ENCODE measurements at regions not wholly inside any gene's neighbourhood (a gene's known extent, or its start where the extent isn't known, plus 50 kb on each side); places are given as distances from the start of the nearest gene placed in this dataset.

DNA sequence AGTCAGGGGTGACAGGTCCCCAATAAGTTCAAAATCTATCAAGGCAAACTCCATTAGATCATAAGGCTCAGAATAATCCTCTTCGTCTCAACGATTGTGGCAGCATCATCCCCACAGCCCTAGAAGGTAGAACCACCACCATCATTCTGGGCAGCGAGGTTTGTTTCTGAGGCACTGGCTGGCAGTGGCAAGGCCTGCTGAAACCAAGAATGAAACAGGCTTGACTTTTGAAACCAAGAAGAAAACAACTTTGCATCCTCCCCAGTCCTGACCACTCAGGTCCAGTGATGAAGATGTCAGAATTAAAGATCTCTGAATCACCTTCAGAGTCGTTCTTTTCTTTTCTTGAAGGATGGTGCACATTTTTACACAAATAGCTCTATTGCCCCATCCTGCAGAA is 152.6 kb upstream of the SYT1 start:
- DNase-seq, result no peak

DNA sequence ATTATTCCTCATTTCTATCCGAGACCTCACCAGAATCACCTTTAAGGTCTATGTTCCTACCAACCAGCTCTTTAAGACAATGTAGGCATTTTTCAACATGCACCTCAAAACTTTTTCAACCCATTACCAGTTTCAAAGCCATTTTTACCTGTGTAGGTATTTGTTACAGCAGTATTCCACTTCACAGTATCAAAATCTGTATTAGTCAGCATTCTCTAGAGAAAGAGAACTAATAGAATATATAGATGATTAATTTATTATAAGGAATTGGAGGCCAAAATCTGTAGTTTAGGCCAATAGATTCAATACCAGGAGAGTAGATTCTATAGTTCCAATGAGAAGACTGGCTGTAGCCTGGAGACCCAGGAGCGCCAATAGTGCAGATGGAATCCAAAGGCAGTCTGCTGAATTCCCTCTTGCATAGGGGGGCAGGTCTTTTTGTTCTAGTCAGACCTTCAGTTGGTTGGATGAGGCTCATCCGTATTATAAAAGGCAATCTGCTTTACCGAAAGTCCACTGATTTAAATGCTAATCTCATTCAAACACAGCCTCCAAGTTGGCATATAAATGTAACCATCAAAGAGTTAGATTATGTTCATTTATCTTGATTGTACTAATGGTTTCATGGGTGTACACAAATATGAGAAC is 151.6 kb upstream of the SYT1 start:
- no peak for DNase-seq

DNA sequence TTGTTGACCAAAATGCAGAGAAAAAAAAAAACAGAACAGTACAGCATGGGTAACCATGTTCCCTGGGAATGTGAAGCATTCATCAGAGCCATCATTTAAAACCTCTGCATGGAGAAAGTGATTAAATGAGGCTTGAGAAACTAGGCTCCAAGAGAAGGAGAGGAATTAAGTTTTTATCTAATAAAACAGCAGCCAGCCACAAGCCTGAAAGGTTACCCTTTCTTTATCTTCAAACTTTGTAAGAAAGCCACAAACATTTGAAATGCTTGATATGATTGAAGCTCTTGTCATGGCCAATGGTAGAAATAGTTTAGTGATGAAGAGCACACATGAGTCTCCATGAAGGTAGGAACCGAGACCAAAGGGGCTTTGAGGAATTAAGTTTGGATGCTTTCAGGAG is 144.9 kb upstream of the SYT1 start:
- DNase-seq, result no peak

DNA sequence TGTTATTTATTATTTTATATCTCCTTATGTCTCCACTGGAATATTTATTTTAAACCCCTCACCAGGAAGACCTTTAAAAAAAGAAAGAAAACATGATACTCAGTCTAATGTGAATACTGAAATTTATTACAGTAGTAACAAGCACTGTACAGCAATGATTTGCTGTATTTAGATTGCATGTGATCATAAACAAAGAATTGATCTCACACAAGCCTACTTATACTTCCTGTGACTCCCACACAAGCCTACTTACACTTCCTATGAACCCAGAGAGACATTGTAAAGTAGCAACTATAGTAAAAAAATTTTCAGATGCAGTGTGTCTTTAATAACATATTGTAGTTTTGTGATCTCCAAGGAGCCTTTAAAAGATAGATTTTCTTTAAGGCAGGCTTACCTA is 142.7 kb upstream of the SYT1 start:
- DNase-seq, result no peak

DNA sequence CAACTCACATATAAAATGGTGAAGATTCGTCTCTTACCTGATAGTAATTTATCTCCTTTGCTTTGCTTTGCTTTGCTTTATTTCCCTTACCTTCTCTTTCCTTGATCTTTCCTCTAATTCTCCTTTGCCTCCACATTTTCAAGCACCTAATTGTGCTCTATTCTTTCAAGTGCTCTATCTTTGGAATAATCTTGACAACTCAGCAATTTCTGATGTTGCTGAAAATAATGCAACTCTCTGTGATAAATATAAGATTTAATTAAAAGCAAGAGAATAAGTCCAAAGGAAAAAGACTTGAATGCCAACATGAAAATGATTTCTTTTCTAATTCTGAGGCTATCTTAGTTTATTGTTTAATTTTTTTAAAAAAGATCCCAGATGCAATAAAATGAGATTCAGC is 139.5 kb upstream of the SYT1 start:
- DNase-seq, result no peak

DNA sequence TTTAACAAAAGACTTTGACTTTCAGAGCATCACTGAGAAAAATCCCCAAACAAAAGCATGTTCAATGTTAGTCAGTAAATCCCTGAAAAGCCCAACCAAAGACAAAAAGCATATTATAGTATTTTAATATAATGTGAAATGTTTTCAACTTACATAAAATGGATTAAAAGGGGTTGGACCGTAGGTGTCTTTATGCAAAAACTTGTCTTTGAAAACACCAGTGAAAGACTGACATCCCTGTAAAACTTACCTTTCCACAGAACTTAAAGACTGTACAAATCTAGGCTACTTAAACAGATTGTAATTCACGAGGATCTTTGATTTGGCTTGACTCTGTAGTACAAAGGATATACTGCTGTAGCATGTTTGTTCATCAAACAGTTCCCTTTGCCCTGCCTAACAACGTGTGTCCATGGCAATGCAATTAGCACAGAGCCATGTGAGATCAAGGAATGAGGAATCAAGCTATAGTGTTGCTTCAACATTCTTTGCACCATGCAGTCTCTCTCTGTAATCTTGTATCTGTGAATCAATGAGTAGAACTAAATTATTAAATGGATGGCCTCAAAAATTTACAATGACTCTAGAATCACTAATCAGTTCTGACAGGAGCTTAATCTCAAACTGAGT is 138.5 kb upstream of the SYT1 start:
- peak; percentile 78 for DNase-seq

DNA sequence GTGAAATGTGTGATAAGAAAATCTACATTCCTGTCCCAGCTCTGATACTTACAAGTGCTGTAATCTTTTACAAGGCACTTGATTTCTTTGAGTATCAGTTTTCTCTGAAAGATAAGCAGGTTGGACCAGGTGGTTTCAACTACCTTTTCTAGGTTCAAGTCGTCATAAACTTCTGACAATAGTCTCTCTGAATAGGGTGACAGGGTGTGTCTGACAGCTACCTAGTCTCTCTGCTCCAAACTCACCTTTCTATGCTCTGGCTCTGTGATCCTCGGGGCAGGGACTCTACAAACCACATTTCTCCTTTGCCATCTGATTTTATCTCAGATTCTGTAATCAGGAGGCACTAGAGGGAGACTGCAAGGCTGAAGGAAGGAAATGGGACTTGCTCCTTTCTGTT is 137.7 kb upstream of the SYT1 start:
- no peak for DNase-seq

DNA sequence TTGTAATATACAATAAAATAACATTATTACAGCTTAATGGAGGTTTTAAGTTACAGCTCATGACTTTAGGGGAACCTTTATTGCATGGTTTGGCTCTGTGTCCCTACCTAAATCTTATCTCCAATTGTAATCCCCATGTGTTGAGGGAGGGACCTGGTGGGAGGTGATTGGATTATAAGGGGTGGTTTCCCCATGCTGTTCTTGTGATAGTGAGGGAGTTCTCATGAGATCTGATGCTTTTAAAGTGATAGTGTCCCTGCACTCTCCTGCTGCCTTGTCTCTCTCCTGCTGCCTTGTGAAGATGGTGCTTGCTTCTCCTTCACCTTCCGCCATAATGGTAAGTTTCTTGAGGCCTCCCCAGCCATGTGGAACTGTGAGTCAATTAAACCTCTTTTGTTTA is 132.1 kb upstream of the SYT1 start:
- no peak for DNase-seq

DNA sequence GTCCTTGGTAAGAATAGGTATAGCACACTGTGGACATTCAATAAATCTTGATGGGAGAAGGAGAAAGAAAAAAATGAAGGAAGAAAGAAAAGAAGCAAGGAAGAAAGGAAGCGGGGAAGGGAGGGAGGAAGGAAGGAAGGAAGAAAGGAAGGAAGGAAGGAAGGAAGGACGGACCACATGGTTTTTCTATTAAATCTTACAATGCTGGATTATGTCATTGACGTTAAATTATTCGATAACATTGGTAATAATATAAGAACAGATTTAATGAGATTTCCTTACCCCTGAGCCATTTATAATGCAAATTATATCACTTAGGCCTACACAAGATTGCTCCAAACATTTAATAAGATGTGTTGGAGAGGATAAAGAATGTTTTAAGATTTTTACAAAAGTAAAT is 124.9 kb upstream of the SYT1 start:
- DNase-seq, result no peak

DNA sequence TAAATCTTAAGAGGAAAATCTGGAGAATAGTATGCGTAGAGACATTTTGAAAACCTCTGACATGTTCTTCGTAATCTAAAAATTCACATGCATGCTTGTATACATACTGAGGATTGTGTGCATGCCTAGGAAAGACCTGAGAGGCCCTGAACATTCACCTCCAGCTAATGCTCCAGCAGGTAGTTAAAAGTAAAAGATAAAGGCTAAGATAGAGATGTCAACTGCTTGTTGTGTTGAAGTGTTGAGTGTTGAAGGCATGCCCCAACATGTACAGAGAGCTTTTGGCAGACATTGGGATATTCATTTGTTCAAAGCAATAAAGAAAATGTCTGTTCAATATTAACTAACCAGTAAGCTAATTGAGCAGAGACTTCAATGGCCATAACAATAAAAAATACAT is 118.6 kb upstream of the SYT1 start:
- peak; percentile 66 for DNase-seq

DNA sequence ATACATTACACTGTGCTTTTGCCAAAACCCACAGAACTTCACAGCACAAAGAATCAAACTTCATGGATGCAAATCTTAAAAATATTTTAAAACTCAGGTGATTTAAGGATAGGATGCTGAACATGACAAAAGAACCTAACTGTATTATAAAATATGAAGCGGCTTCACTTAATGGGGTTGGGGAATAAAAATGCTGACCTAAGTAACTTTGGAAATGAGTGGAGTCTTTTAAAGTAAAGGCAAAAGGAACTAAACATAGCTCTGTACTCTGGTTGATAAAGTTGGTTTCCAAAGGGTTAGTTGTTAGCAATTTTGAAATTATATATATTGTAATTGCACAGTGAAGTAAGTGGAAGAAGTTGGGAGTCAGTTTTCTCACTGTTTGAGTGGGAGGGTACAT is 111.5 kb upstream of the SYT1 start:
- DNase-seq, result no peak

DNA sequence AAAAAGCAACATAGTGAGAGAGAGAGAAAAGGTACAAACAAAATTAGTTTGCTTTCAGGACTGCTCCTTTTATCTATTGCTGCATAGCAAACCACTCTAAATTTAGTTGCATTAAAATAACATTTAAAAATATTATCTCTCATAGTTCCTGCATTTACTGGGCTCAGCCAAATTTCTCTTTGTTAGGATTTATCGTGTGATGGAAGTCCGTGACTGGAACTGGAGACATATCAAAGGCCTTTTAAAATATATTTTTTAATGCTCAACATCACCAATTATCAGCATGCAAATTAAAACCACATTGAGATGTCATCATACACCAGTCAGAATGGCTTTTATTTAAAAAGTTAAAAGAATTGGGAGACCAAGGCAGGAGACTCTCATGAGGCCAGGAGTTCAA is 107.6 kb upstream of the SYT1 start:
- no peak for DNase-seq

DNA sequence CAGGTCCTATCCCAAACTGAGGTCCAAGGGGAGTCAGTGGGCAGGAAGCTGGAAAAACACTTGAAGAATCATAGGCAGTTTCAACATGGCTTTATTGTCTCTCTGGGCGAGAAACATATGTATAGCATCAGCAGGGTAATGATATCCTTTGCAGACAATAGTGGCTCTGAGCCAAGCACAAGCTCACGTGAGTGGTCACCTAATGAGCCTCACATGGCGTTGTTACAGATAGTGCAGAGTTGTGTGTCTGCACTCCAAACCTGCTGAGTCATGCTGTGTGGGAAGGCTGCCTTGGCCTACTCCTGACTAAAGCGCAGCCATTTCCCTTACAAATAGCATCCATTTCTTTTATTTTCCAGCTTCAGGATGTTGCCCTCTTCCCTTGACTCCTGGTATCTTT is 105.2 kb upstream of the SYT1 start:
- DNase-seq, result no peak

DNA sequence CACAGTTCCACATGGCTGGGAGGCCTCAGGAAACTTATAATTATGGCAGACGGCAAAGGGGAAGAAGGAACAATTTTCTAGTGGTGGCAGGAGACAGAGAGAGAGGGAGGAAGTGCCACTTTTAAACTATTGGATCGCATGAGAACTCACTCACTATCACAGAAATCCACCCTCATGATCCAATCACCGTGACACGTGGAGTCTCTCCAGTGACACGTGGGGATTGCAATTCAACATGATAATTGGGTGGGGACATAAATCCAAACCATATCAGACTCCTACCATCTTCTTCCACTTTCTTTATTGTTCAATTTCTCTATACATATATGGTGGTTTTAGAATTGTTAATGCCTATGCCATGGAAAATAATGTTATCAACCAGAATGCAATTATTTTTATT is 103.7 kb upstream of the SYT1 start:
- DNase-seq, result no peak

DNA sequence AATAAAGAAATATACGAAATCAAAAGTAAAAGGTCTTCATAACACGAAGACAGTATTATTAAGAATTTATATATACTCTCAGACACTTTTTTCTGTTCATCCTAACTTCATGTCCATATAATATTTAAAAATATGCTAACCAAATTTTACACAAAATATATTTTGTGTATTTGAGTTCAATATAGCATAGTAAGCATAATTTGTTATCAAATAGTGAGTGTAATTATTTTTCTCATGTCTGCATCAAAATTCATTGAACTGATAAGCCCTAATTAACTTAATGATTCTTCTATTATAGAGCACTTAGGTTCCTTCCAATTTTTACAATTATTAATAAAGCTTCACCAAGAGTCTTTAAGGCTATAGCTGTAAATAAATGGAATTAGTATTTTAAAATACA is 99.7 kb upstream of the SYT1 start:
- DNase-seq, result no peak

DNA sequence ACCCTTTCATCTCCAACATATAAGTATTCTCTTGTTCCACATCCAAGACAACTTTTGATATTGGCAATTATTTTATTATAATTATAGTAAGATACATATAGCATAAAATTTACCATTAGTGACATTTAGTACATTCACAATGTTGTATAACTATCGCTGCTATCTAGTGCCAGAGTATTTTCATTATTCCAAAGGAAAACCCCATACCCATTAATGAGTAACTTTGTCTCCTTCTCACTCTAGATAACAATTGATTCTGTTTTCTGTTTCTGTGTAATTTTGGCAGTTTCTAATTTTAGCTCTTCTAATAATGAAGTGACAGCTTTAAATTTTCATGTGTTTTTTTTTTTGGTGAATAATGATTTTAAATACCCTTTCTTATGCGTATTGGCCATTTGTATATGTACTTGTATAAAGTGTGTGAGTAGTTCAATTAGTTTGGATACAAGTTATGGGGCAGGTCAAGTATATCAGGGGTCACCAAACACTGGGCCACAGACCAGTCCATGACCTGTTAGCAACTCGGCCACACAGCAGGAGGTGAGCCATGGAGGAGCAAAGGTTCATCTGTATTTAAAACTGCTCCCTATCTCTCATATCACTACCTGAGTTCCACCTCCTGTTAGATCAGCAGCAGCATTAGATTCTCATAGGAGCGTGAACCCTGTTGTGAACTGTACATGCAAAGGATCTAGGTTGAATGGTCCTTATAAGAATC is 97.2 kb upstream of the SYT1 start:
- DNase-seq, result no peak

DNA sequence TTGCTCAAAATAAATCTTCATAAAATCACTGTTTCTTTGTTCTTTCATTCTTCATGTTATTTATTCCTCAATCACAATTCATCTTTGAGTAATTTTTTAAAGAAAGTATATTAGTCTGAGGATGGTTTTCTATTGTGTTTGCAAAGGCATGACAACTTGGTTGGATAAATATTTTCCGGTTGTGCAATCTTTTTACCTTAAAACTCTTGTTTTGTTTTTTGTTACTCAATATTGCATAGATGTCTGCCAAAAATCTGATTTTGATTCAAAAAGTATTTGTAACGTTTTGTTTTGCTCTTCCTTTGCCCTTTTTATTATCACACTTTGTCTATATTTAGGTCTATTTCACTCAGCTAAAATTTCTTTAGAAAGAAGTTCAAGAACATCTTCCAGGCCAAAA is 86.2 kb upstream of the SYT1 start:
- no peak for DNase-seq

DNA sequence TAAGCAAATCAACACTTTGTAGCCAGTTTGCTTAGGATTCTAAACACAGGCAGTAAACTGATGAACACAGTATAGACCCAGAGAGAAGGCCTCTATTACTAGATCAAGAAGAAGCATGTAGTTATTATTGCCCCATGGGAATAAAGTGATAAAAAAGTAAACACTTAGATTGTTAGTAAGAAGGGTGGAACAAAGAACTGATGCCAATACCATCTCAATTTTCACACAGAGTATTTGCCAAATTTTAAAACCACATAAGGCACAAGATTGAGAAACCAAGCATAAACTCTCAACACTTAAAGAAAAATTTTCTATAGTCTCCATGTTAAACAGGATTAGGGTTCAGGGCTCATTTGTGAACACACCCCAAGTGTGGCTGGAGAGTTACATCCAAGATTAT is 77.0 kb upstream of the SYT1 start:
- DNase-seq, result no peak

DNA sequence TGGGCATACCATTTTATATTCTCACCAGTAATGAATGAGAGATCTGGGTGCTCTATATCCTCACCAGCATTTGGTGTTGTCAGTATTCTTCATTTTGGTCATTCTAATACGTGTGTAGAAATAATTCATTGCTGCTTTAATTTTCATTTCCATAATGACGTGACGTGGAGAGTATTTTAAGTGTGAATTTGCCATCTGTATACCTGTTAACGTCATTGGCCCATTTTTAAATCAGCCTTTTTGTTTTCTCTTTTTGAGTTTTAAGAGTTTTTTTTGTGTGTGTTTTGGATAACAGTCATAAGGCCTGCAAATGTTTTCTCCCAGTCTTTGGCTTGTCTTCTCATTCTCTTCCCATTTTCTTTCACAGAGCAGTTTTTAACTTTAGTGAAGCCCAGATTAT is 74.4 kb upstream of the SYT1 start:
- no peak for DNase-seq

DNA sequence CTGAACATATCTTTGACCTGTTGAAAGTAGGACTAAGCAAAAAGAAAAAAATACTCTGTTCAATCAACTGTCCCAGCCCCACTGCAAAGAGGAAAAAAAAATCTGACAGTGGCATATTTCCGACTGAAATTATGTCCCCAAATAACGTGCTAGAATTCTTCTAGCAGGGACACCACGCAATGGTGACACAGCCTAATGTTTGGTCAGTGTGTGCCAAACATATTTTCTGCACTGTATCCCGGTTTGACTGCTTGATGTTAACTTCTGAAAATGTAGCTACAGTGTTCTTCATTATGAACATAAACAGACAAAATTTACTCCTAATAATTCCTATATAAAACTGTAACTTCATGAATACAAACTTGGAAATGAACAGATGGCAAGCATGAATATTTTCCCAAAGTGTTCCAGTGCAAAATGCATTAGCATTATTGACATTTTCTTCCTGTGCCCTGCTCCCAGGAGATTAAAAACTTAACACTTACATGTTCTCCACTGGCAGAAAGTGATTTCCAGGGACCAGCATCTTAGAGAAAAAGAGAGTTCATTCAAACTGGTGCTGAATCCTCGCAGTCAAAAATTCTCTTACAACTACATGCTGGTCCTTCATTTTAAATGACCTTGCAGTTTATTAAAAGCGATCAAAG is 72.4 kb upstream of the SYT1 start:
- DNase-seq, result no peak

DNA sequence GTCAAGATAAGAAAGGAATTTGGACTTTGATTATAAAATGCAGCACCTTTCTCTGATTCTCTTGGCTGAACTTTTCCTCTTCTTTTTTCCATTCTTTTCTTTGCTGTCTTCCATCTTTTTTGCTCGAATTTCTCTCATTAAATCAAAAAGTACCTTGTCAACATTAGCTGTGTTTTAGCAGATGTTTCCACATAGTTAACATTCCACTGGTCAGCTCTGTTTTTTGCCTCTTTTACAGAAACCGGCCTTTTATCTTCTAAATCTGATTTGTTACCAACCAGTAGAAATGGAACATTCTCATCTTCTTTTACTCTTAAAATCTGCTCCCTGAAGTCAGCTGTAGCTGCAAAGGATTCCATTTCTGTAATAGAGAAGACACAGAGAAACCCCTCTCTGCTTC is 71.1 kb upstream of the SYT1 start:
- DNase-seq, result no peak

DNA sequence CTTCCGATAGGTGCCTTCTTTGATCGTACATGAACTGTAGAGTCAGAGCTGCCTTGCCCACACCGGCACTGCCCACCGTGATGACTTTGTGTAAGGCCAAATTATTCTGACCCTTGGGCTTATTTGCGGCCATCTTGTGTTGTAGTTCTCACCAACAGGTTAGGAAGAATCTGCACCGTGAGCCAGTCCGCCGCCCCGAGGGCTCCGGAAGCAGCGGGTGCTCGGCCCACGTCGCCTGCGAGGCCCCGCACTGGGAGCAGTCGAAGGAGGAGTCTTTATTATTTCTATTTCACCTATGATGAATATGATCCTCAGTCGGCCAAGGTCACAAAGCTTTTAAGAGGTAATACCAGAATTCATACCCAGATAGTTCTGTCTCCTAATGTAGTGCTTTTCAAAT is 70.6 kb upstream of the SYT1 start:
- no peak for DNase-seq

DNA sequence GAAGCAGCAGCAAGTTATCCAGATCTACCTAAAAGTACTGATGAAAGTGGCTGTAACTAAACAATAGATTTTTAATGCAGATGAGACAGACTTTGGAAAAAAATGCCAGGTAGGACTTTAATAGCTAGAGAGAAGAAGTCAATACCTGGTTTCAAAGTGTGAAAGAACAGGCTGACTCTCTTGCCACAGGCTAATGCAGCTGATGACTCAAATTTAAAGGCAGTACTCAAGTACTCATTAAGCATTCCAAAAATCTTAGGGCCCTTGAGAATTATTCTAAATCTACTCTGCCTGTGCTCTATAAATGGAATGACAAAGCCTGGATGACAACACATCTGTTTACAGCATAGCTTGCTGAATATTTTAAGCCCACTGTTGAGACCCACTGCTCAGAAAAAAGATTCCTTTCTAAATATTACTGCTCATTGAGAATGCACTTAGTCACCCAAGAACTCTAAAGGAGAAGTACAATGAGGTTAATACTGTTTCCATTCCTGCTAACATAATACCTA is 68.6 kb upstream of the SYT1 start:
- DNase-seq, result no peak
